ENCODE measurements at regions not wholly inside any gene's neighbourhood (a gene's known extent, or its start where the extent isn't known, plus 50 kb on each side); places are given as distances from the start of the nearest gene placed in this dataset.

DNA sequence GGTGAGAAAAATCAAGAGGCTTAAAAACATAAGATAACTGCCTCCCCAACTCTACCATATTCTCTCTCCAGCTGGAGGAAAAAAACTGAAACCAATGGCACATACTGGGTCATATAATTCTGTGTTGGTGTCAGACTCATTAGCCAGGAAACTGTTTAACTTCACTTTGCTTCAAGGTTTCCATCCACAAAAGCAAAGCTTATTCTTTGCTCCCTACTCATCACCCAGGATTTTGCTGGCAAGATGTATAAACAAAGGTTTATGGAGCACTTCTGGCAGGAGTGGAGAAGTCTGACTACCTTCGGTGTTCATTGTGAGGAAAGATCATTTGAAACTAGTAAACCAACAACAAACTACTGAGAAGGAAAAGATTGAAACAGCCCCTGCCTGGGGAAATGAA, 197.5 kb upstream of the SERP2 start:
- TF ChIP-seq, protein P1, sequence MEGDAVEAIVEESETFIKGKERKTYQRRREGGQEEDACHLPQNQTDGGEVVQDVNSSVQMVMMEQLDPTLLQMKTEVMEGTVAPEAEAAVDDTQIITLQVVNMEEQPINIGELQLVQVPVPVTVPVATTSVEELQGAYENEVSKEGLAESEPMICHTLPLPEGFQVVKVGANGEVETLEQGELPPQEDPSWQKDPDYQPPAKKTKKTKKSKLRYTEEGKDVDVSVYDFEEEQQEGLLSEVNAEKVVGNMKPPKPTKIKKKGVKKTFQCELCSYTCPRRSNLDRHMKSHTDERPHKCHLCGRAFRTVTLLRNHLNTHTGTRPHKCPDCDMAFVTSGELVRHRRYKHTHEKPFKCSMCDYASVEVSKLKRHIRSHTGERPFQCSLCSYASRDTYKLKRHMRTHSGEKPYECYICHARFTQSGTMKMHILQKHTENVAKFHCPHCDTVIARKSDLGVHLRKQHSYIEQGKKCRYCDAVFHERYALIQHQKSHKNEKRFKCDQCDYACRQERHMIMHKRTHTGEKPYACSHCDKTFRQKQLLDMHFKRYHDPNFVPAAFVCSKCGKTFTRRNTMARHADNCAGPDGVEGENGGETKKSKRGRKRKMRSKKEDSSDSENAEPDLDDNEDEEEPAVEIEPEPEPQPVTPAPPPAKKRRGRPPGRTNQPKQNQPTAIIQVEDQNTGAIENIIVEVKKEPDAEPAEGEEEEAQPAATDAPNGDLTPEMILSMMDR (IDR thresholded peaks at IDR 0.05) = no peak
- no peak for TF ChIP-seq POLR2A (IDR thresholded peaks at IDR 0.05)

Data from tibial nerve (tissue), 3 donors.